Spleen (tissue), 7 donors: ENCODE measurements at regions not wholly inside any gene's neighbourhood (a gene's known extent, or its start where the extent isn't known, plus 50 kb on each side); places are given as distances from the start of the nearest gene placed in this dataset.

ENCODE experiments used
- CTCF ChIP-seq, 11 experiments: fragments of 200-600 bp in 7 of 11; fragments of 450-650 bp in 4 of 11; sonication (generic) in 4 of 11; IDR thresholded peaks in 8 of 11; conservative IDR thresholded peaks in 3 of 11; 1 replicate in 7 of 11; 2 replicates in 4 of 11; pipeline versions ENCODE4 v1.4.0 to v1.8.0; 2016 to 2021; ENCODE audit warnings: antibody characterized with exemption in 11 of 11, inconsistent platforms in 4 of 11, mild to moderate bottlenecking in 1 of 11
- POLR2A ChIP-seq, 3 donors: fragments of 450-650 bp; IDR thresholded peaks; one replicate each; pipeline ENCODE4 v1.5.1; 2017; ENCODE audit warnings: antibody characterized with exemption in 3 of 3, mild to moderate bottlenecking in 1 of 3
- donor health status: DM: no; HTN: no; CAD: no; lungs with moderate emphysema.
- donor health status: DM: no; HTN: no; CAD: no.
- donor health status: DM: no; HTN: no; CAD: no.

- no peak for TF ChIP-seq POLR2A (IDR thresholded peaks at IDR 0.05)
- no peak for TF ChIP-seq CTCF (IDR thresholded peaks at IDR 0.05 in 8 of 11, conservative IDR thresholded peaks at IDR 0.05 in 3 of 11)
These were observed 91.3 kb downstream of the KCNA5 start for GRCh38 chr12:5134861-5135525.
